VCaP (cell line): ENCODE measurements at regions not wholly inside any gene's neighbourhood (a gene's known extent, or its start where the extent isn't known, plus 50 kb on each side); places are given as distances from the start of the nearest gene placed in this dataset.
A peak's percentile ranks its signal among the peaks of the same experiment; 100 is the strongest.

ENCODE experiments used
- H3K27ac ChIP-seq: fragments of 450-650 bp; 2 replicates; pipeline ENCODE4 v1.5.1; 2017
- CTCF ChIP-seq: fragments of 450-650 bp; conservative IDR thresholded peaks from 2 replicates; pipeline ENCODE4 v1.5.1; 2017; ENCODE audit warnings: mild to moderate bottlenecking, moderate library complexity

GRCh38 chr7:51455513-51455912 is 138.9 kb upstream of the COBL start:
- TF ChIP-seq CTCF: no peak
- peak overlapping the region; percentile 45 for H3K27ac ChIP-seq

GRCh38 chr7:51455086-51455485 is 138.5 kb upstream of the COBL start:
- H3K27ac ChIP-seq: peak overlapping the region; percentile 45
- no peak for TF ChIP-seq CTCF

- TF ChIP-seq CTCF: no peak
- no peak overlapping the region for H3K27ac ChIP-seq
These were observed 136.1 kb upstream of the COBL start for GRCh38 chr7:51452694-51453093.

GRCh38 chr7:51451751-51452476 is 135.3 kb upstream of the COBL start:
- no peak overlapping the region for H3K27ac ChIP-seq
- TF ChIP-seq CTCF: no peak

- TF ChIP-seq CTCF: no peak
- H3K27ac ChIP-seq: no peak overlapping the region
These were observed 133.9 kb upstream of the COBL start for GRCh38 chr7:51450541-51450940.

- H3K27ac ChIP-seq: no peak overlapping the region
- TF ChIP-seq CTCF: no peak
These were observed 130.2 kb upstream of the COBL start for GRCh38 chr7:51446785-51447184.

GRCh38 chr7:51446356-51446755 is 129.7 kb upstream of the COBL start:
- TF ChIP-seq CTCF: no peak
- H3K27ac ChIP-seq: no peak overlapping the region
